Jurkat, Clone E6-1 (cell line): ENCODE measurements at regions not wholly inside any gene's neighbourhood (a gene's known extent, or its start where the extent isn't known, plus 50 kb on each side); places are given as distances from the start of the nearest gene placed in this dataset.
"Not testable (repeated sequence)": the region's sequence is repeated elsewhere in the genome, so short reads cannot be mapped to it uniquely, and the experiment has no call there.

Experiments
- DNase-seq: peaks from one replicate; pipeline ENCODE4 v3.0.0-alpha.2; 2011; ENCODE audit warnings: low read depth, low spot score
- H3K4me3 ChIP-seq: 2 replicates; pipeline ENCODE4 v1.5.1; 2011; ENCODE audit warnings: mild to moderate bottlenecking, low read length, control low read depth, moderate library complexity

- DNase-seq: no peak
- no peak overlapping the region for H3K4me3 ChIP-seq
These were observed 95.1 kb downstream of the RPAP3 start for GRCh38 chr12:47610686-47611252.

GRCh38 chr12:47609806-47610205, 96.0 kb downstream of the RPAP3 start:
- no peak for DNase-seq
- no peak overlapping the region for H3K4me3 ChIP-seq

- not testable (repeated sequence) for H3K4me3 ChIP-seq, DNase-seq
These were observed 97.2 kb downstream of the RPAP3 start for GRCh38 chr12:47608671-47609070.

GRCh38 chr12:47604221-47604873, 101.5 kb downstream of the RPAP3 start:
- DNase-seq: no peak
- no peak overlapping the region for H3K4me3 ChIP-seq

- DNase-seq: no peak
- no peak overlapping the region for H3K4me3 ChIP-seq
These were observed 102.8 kb downstream of the RPAP3 start for GRCh38 chr12:47602949-47603558.

- H3K4me3 ChIP-seq: no peak overlapping the region
- DNase-seq: no peak
These were observed 103.5 kb downstream of the RPAP3 start for GRCh38 chr12:47602325-47602724.

GRCh38 chr12:47601071-47601470, 104.8 kb downstream of the RPAP3 start:
- DNase-seq: no peak

GRCh38 chr12:47591795-47592194, 114.0 kb downstream of the RPAP3 start:
- no peak overlapping the region for H3K4me3 ChIP-seq
- DNase-seq: no peak

More at GRCh38 chr12:47601071-47601470, 104.8 kb downstream of the RPAP3 start:
- no peak overlapping the region for H3K4me3 ChIP-seq

- H3K4me3 ChIP-seq: no peak overlapping the region
- no peak for DNase-seq
These were observed 114.5 kb downstream of the RPAP3 start for GRCh38 chr12:47591361-47591791.

- H3K4me3 ChIP-seq: no peak overlapping the region
These were observed 115.0 kb downstream of the RPAP3 start for GRCh38 chr12:47590771-47591360.

GRCh38 chr12:47586952-47587669, 118.7 kb downstream of the RPAP3 start:
- no peak overlapping the region for H3K4me3 ChIP-seq
- DNase-seq: no peak

More at GRCh38 chr12:47590771-47591360, 115.0 kb downstream of the RPAP3 start:
- DNase-seq: no peak

GRCh38 chr12:47585507-47585906, 120.3 kb downstream of the RPAP3 start:
- H3K4me3 ChIP-seq: no peak overlapping the region
- no peak for DNase-seq

GRCh38 chr12:47578836-47579235, 127.0 kb downstream of the RPAP3 start:
- DNase-seq: no peak
- no peak overlapping the region for H3K4me3 ChIP-seq

GRCh38 chr12:47577206-47577989, 128.4 kb downstream of the RPAP3 start:
- H3K4me3 ChIP-seq: no peak overlapping the region
- no peak for DNase-seq

- no peak overlapping the region for H3K4me3 ChIP-seq
- no peak for DNase-seq
These were observed 129.4 kb downstream of the RPAP3 start for GRCh38 chr12:47576289-47576945.

GRCh38 chr12:47574252-47575021, 131.4 kb downstream of the RPAP3 start:
- DNase-seq: no peak
- H3K4me3 ChIP-seq: no peak overlapping the region

- DNase-seq: no peak
- H3K4me3 ChIP-seq: no peak overlapping the region
These were observed 132.6 kb downstream of the RPAP3 start for GRCh38 chr12:47573146-47573659.
